ENCODE measurements at regions not wholly inside any gene's neighbourhood (a gene's known extent, or its start where the extent isn't known, plus 50 kb on each side); places are given as distances from the start of the nearest gene placed in this dataset.
"Not testable (repeated sequence)": the region's sequence is repeated elsewhere in the genome, so short reads cannot be mapped to it uniquely, and the experiment has no call there.

- TF ChIP-seq REST (IDR thresholded peaks at IDR 0.05; ENCODE audit: insufficient read depth in 1 of 2, low read depth in 2 of 2, low read length in 1 of 2); CTCF (IDR thresholded peaks at IDR 0.05); POLR2AphosphoS5 (IDR thresholded peaks at IDR 0.05; ENCODE audit: low read depth, low read length): not testable (repeated sequence)
Observed at GRCh38 chr12:59328395-59329075, 267.3 kb upstream of the SLC16A7 start.
